ACC112 (cell line): ENCODE measurements at regions not wholly inside any gene's neighbourhood (a gene's known extent, or its start where the extent isn't known, plus 50 kb on each side); places are given as distances from the start of the nearest gene placed in this dataset.

Source experiments
- H2AFZ ChIP-seq: fragments of 200-600 bp; sonication (generic); one replicate; pipeline ENCODE4 v1.6.0; 2017; ENCODE audit warnings: antibody characterized with exemption, low read length; ENCODE audit not compliant: unreplicated experiment
- H3K27ac ChIP-seq: fragments of 200-600 bp; sonication (generic); 2 replicates; pipeline ENCODE4 v1.5.1; 2014; ENCODE audit warnings: low read depth, mild to moderate bottlenecking, antibody characterized with exemption, low read length, moderate library complexity
- H3K27me3 ChIP-seq: fragments of 200-600 bp; sonication (generic); 2 replicates; pipeline ENCODE4 v1.6.1; 2014; ENCODE audit warnings: mild to moderate bottlenecking, antibody characterized with exemption, low read length, moderate library complexity, mixed read lengths; ENCODE audit not compliant: insufficient read depth
- H3K36me3 ChIP-seq: fragments of 200-600 bp; sonication (generic); 2 replicates; pipeline ENCODE4 v1.6.1; 2016; ENCODE audit warnings: mild to moderate bottlenecking, antibody characterized with exemption, low read length, moderate library complexity, mixed read lengths; ENCODE audit not compliant: insufficient read depth
- H3K4me1 ChIP-seq: fragments of 200-600 bp; sonication (generic); one replicate; pipeline ENCODE4 v1.6.1; 2016; ENCODE audit warnings: low read length, mixed read lengths; ENCODE audit not compliant: insufficient read depth, unreplicated experiment, control insufficient read depth
- H3K4me3 ChIP-seq: fragments of 200-600 bp; sonication (generic); 2 replicates; pipeline ENCODE4 v1.5.1; 2014; ENCODE audit warnings: mild to moderate bottlenecking, low read depth, low read length
- H3K79me2 ChIP-seq: fragments of 200-600 bp; sonication (generic); one replicate; pipeline ENCODE4 v1.6.0; 2016; ENCODE audit warnings: low read length; ENCODE audit not compliant: control insufficient read depth, unreplicated experiment, insufficient read depth

DNA sequence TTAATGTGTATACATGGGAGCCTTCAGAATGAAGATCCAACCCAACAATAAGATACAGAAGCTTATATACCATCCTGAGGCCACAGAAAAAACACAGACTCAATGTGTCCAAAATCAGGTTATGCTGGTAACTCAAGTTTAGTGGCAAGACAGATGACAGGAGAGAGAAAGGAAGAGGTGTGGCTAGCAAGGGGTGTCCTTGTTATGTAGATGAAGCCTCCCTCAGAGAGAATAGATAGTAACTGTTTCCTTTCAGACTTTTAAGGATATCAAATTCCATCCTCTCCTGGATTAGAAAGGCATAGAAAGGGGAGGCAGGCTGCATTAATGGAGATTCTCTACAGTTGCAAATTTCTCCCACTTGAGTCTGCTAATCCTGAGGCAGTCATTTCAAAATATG, 447.4 kb downstream of the GABRB3 start:
- Histone ChIP-seq H3K4me1 (no peaks in the 10 kb centered on the region), H3K4me3 (no peak overlapping the region), H3K27me3 (no peaks in the 10 kb centered on the region), H3K27ac (no peak overlapping the region), H3K79me2 (no peaks in the 10 kb centered on the region), H3K36me3 (no peaks in the 10 kb centered on the region), H2AFZ (no peak overlapping the region)

DNA sequence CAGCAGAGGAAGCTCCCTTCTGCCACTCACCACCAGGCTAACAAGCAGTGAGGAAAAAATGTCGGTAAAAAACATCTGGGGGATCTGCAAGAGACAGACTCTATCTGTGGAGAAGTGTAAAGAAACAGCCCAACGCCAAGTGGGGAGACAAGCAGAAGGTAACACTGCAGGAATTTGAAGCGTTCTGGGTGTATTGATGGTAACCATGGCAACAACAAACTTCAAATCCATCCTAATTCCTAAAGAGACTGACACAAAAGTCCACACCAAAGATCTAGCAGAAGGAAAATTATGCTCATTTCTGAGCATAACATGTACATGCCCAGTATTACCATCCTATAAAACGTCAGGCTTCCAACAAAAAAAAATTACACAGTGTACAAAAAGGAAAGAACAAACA, 449.3 kb downstream of the GABRB3 start:
- Histone ChIP-seq H3K4me3 (no peak overlapping the region), H3K36me3 (no peaks in the 10 kb centered on the region), H3K79me2 (no peaks in the 10 kb centered on the region), H3K27me3 (no peaks in the 10 kb centered on the region), H3K4me1 (no peaks in the 10 kb centered on the region), H2AFZ (no peak overlapping the region), H3K27ac (no peak overlapping the region)

DNA sequence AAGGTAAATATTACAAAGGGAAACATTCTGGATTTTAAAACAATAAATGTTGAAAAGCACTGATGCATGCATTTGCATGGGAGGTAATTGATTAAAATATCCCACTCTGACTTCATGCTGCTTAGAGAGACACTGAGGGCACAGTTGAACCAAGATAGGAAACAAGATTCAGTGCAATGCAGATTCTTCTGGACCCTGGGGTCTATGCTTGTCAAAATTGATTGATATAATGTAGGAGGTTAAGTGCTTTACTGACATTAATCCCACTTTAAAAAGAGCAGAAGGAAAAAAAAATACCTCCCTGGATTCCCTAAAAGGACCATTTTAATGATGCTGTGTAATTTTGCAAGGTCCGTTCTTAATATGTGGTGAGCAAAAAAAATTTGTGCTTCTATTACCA, 454.2 kb downstream of the GABRB3 start:
- Histone ChIP-seq H3K79me2 (no peaks in the 10 kb centered on the region), H3K4me1 (no peaks in the 10 kb centered on the region), H3K27ac (no peak overlapping the region), H2AFZ (no peak overlapping the region), H3K36me3 (no peaks in the 10 kb centered on the region), H3K27me3 (no peaks in the 10 kb centered on the region), H3K4me3 (no peak overlapping the region)

DNA sequence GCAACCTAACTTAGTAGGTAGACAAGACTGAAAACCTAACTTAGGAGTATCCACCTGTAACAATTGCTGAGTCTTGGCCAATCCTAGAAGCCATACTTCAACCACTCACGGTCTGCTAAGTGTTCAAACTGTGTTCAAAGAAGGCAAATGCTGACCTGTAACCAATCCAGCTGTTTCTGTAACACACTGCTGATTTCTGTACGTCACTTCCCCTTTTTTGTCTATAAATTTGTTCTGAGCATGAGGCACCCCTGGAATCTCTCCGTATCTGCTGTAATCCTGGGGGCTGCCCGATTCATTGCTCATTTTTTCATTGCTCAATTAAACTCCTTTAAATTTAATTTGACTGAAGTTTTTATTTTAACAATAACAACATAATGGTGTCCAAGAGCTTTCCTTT, 451.4 kb upstream of the ATP10A start:
- Histone ChIP-seq H3K36me3 (no peaks in the 10 kb centered on the region), H3K4me3 (no peak overlapping the region), H3K27ac (no peak overlapping the region), H2AFZ (no peak overlapping the region), H3K27me3 (no peaks in the 10 kb centered on the region), H3K4me1 (no peaks in the 10 kb centered on the region), H3K79me2 (no peaks in the 10 kb centered on the region)

DNA sequence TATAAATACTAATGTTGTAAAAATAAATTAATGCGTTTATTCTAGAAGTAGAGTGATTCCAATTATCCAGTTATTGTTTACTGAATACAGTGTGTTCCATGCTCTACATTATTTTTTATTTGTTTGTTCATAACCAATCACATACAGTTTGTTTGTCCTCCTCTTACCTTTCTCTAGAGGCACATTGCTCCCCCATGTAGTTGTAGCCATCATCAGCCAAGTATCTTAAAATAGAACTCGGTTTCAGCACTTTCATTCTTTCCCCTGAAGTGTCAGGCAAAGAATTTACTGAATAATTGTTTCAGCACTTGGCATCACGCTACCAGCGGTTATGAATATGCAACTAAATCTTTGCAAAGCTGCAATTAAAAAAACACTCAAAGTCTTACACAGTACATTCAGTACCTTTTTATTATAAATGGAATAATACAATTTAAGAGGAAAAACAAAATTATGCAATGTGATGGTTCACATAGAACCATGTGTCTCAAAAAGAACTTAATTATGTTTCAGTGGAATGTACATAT, 448.6 kb upstream of the ATP10A start:
- H3K4me1 ChIP-seq = no peaks in the 10 kb centered on the region
- H3K27ac ChIP-seq = no peak overlapping the region
- no peak overlapping the region for H3K4me3 ChIP-seq
- H3K36me3 ChIP-seq = no peaks in the 10 kb centered on the region
- no peak overlapping the region for H2AFZ ChIP-seq
- no peaks in the 10 kb centered on the region for H3K27me3 ChIP-seq
- H3K79me2 ChIP-seq = no peaks in the 10 kb centered on the region

DNA sequence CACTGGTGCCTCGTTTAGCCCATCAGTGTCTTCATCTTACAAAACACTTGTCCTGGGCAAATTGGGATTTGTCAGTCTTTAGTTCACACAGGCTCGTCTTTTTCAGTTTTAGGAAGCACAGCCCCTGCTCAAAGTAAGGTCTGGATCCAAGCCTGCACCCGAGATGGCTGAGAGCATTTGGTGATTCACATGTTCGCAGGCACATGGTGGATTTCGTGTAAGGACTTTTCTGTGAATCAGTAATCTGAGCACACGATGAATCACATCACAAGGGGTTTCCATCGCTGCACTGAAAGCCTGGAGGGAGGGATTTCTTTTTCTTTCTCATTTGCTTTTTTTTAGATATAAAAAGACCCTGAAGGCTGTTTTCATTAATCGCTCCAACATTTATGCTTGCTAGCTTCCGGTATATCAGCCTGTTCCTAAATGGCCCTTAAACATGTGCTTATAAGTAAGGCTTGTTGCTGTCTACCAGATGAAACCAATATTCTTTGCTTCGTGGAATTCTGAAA, 435.6 kb upstream of the ATP10A start:
- H3K4me1 ChIP-seq = no peaks in the 10 kb centered on the region
- no peak overlapping the region for H3K27ac ChIP-seq
- H3K4me3 ChIP-seq = no peak overlapping the region
- H2AFZ ChIP-seq = no peak overlapping the region
- H3K79me2 ChIP-seq = no peaks in the 10 kb centered on the region
- H3K36me3 ChIP-seq = no peaks in the 10 kb centered on the region
- no peaks in the 10 kb centered on the region for H3K27me3 ChIP-seq

DNA sequence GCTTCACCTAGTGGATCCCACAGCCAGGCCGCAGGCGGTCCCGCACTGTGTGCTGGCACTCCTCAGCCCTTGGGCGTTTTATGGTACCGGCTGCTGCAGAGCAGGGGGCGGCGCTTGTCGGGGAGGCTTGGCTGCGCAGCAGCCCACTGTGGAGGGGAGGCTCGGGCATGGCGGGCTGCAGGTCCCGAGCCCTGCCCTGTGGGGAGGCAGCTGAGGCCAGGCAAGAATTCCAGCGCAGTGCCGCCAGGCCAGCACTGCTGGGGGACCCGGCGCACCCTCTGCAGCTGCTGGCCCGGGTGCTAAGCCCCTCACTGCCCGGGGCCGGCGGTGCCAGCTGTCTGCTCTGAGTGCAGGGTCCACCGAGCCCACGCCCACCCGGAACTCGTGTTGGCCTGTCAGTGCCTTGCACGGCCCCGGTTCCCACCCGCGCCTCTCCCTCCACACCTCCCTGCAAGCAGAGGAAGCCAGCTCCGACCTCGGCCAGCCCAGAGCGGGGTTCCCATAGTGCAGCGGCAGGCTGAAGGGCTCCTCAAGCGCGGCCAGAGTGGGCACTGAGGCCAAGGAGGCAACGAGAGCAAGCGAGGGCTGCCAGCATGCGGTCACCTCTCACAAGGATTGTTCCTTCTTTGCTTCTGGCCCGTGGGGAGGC, 435.0 kb upstream of the ATP10A start:
- Histone ChIP-seq H3K4me1 (no peaks in the 10 kb centered on the region), H2AFZ (no peak overlapping the region), H3K27me3 (no peaks in the 10 kb centered on the region)

DNA sequence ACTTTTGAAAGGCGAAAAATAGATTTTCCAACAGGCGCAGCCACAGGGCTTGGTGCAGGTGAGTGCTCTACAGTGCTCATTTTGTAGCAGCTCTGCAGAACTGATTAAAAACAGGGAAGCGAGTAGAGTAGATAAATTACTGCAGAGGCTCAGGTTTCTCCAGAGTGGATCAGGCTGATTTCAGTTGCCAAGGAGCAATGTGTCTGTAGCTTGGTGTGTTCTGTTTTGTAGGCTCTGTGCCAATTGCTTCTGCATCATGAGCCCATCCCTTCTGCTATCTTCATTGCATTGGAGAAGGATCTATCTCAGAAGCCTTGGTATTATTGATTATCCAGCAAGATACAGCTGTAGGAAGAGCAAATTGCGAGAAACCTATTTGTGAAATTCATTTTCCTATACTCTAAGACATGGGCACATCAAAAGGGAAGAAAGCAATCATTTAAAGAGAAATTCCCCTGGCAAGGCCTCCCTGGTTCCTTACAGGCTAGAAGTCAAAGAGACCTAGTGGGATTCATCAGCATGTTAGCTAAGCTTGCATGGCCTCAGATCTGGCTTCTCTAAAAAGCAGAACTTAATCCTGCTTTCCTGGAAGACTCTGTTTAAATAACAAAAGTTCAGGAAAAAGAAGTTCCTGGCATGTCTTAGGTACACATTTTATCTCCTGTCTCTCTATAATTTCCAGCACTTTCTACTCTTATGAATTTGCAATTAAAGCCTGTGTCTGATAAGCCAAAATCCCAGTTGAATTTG, 432.4 kb upstream of the ATP10A start:
- Histone ChIP-seq H3K79me2 (no peaks in the 10 kb centered on the region), H3K4me1 (no peaks in the 10 kb centered on the region), H3K27ac (no peak overlapping the region), H3K27me3 (no peaks in the 10 kb centered on the region), H2AFZ (no peak overlapping the region), H3K4me3 (no peak overlapping the region), H3K36me3 (no peaks in the 10 kb centered on the region)

More for the DNA sequence above, 435.0 kb upstream of the ATP10A start:
- H3K79me2 ChIP-seq = no peaks in the 10 kb centered on the region
- H3K27ac ChIP-seq = no peak overlapping the region
- no peak overlapping the region for H3K4me3 ChIP-seq
- no peaks in the 10 kb centered on the region for H3K36me3 ChIP-seq

DNA sequence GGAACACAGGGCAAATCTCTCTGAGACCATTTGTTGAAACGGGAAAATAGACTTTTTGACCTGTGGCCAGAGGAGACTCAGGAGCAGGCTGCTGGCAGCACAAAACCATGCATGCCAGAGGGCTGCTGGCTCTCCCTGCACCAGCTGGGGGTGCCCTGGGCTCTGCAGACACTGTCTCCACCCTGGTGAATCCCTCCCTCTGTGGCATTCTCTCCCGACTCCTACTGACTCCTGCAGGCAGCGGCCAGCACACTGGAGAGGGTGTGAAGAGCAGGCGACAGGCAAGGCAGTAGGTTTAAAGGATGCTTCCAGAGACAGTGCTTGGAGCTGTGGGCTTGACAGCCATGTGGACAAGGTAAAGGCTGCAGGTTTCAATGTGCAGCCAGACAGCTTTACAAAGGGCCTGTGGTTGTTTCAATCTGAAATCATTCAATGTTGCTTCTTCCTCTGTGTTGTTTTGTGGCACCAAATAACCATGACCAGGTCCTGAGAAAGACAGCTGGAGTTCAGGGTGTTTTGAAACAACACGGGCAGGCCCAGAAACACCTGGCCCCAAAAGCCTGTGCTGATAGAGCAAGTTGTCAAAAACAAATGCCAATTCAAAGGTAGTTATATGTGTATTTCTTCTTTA, 431.0 kb upstream of the ATP10A start:
- Histone ChIP-seq H3K79me2 (no peaks in the 10 kb centered on the region), H2AFZ (no peak overlapping the region)

DNA sequence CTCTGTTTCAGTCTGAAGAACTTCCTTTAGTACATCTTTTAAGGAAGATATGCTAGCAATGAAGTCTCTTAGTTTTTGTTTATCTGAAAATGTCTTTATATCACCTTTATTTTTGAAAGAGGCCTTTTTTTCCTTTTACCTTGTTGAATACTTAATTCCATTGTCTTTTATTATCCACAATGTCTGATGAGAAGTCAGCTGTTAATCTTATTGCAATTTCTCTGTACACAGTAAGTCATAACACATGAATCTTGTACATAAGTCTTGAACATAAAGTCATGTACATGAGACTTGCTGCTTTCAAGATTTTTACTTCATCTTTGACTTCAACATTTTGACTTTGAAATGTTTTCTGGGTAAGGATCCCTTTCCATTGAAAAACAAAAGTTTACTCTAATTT, 424.3 kb upstream of the ATP10A start:
- H3K4me3 ChIP-seq = no peak overlapping the region
- no peaks in the 10 kb centered on the region for H3K79me2 ChIP-seq
- no peaks in the 10 kb centered on the region for H3K36me3 ChIP-seq
- no peak overlapping the region for H2AFZ ChIP-seq
- no peaks in the 10 kb centered on the region for H3K27me3 ChIP-seq
- H3K27ac ChIP-seq = no peak overlapping the region
- no peaks in the 10 kb centered on the region for H3K4me1 ChIP-seq

More for the DNA sequence above, 431.0 kb upstream of the ATP10A start:
- H3K27me3 ChIP-seq = no peaks in the 10 kb centered on the region
- no peak overlapping the region for H3K4me3 ChIP-seq
- no peaks in the 10 kb centered on the region for H3K4me1 ChIP-seq
- no peaks in the 10 kb centered on the region for H3K36me3 ChIP-seq
- no peak overlapping the region for H3K27ac ChIP-seq
